ENCODE measurements at regions not wholly inside any gene's neighbourhood (a gene's known extent, or its start where the extent isn't known, plus 50 kb on each side); places are given as distances from the start of the nearest gene placed in this dataset.

DNA sequence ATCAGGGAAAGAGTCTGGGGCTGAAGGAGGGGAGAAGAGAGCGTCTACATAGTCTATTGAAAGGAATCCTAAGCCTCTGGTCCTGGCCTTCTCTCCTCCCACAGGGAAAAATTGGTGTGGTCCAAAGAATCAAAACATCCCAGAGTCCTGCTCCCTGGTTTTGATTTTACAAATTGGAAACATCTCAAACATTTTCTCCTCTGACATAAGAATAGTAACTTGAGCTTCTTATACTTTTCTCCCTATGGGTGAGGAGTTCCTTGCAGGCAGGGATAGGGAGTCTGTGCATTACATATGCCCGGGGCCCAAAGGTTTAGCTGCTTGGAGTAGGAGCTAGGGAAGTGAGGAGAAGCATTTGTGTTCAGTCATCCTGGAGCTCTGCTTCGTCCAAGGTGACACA, 120.0 kb upstream of the GGTLC1 start:
- TF ChIP-seq, protein P1, sequence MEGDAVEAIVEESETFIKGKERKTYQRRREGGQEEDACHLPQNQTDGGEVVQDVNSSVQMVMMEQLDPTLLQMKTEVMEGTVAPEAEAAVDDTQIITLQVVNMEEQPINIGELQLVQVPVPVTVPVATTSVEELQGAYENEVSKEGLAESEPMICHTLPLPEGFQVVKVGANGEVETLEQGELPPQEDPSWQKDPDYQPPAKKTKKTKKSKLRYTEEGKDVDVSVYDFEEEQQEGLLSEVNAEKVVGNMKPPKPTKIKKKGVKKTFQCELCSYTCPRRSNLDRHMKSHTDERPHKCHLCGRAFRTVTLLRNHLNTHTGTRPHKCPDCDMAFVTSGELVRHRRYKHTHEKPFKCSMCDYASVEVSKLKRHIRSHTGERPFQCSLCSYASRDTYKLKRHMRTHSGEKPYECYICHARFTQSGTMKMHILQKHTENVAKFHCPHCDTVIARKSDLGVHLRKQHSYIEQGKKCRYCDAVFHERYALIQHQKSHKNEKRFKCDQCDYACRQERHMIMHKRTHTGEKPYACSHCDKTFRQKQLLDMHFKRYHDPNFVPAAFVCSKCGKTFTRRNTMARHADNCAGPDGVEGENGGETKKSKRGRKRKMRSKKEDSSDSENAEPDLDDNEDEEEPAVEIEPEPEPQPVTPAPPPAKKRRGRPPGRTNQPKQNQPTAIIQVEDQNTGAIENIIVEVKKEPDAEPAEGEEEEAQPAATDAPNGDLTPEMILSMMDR (IDR thresholded peaks at IDR 0.05), result no peak
- TF ChIP-seq POLR2AphosphoS5 (IDR thresholded peaks at IDR 0.05; ENCODE audit: low read depth, low read length), result no peak
- TF ChIP-seq, protein P2, sequence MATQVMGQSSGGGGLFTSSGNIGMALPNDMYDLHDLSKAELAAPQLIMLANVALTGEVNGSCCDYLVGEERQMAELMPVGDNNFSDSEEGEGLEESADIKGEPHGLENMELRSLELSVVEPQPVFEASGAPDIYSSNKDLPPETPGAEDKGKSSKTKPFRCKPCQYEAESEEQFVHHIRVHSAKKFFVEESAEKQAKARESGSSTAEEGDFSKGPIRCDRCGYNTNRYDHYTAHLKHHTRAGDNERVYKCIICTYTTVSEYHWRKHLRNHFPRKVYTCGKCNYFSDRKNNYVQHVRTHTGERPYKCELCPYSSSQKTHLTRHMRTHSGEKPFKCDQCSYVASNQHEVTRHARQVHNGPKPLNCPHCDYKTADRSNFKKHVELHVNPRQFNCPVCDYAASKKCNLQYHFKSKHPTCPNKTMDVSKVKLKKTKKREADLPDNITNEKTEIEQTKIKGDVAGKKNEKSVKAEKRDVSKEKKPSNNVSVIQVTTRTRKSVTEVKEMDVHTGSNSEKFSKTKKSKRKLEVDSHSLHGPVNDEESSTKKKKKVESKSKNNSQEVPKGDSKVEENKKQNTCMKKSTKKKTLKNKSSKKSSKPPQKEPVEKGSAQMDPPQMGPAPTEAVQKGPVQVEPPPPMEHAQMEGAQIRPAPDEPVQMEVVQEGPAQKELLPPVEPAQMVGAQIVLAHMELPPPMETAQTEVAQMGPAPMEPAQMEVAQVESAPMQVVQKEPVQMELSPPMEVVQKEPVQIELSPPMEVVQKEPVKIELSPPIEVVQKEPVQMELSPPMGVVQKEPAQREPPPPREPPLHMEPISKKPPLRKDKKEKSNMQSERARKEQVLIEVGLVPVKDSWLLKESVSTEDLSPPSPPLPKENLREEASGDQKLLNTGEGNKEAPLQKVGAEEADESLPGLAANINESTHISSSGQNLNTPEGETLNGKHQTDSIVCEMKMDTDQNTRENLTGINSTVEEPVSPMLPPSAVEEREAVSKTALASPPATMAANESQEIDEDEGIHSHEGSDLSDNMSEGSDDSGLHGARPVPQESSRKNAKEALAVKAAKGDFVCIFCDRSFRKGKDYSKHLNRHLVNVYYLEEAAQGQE (IDR thresholded peaks at IDR 0.05; ENCODE audit: insufficient read depth in 1 of 2, low read depth in 2 of 2, low read length in 1 of 2), result no peak
